ENCODE measurements at regions not wholly inside any gene's neighbourhood (a gene's known extent, or its start where the extent isn't known, plus 50 kb on each side); places are given as distances from the start of the nearest gene placed in this dataset.
A peak's percentile ranks its signal among the peaks of the same experiment; 100 is the strongest.

- Mint-ChIP-seq H3K4me1 (ENCODE audit: low read depth, unreplicated experiment) (no peaks in the 10 kb centered on the region), H3K27me3 (ENCODE audit: unreplicated experiment) (peaks cover 31% of the 10 kb centered on the region), H3K36me3 (ENCODE audit: insufficient read depth, unreplicated experiment) (no peaks in the 10 kb centered on the region), H3K4me3 (ENCODE audit: low read depth, unreplicated experiment) (no peak overlapping the region), H3K9me3 (ENCODE audit: low read depth, unreplicated experiment) (no peaks in the 10 kb centered on the region), H3K27ac (ENCODE audit: unreplicated experiment) (no peak overlapping the region)
- BruUV-seq (replicated peaks): no TSS peak
- no peak for TF ChIP-seq CTCF (IDR thresholded peaks at IDR 0.05; ENCODE audit: unreplicated experiment)
- intact Hi-C loops (cut with micrococcal nuclease; ENCODE audit: unreplicated experiment): no loop called here
- CTCF ChIA-PET: no interaction called here
- no peak for DNase-seq
These were observed 193.7 kb downstream of the TTC39B start for GRCh38 chr9:15113288-15113687.

- Mint-ChIP-seq H3K4me3 (ENCODE audit: low read depth, unreplicated experiment) (no peak overlapping the region), H3K4me1 (ENCODE audit: low read depth, unreplicated experiment) (no peaks in the 10 kb centered on the region), H3K27me3 (ENCODE audit: unreplicated experiment) (peaks cover 13% of the 10 kb centered on the region), H3K36me3 (ENCODE audit: insufficient read depth, unreplicated experiment) (no peaks in the 10 kb centered on the region), H3K27ac (ENCODE audit: unreplicated experiment) (no peak overlapping the region), H3K9me3 (ENCODE audit: low read depth, unreplicated experiment) (peaks cover 3% of the 10 kb centered on the region)
- no TSS peak for BruUV-seq (replicated peaks)
- DNase-seq: no peak
- CTCF ChIA-PET: no interaction called here
- intact Hi-C loops (cut with micrococcal nuclease; ENCODE audit: unreplicated experiment): no loop called here
- no peak for TF ChIP-seq CTCF (IDR thresholded peaks at IDR 0.05; ENCODE audit: unreplicated experiment)
These were observed 195.9 kb downstream of the TTC39B start for GRCh38 chr9:15111071-15111470.

- BruUV-seq (replicated peaks): no TSS peak
These were observed 194.7 kb upstream of the FREM1 start for GRCh38 chr9:15104826-15105420.

GRCh38 chr9:15103290-15103689 is 193.1 kb upstream of the FREM1 start:
- Mint-ChIP-seq H3K4me3 (ENCODE audit: low read depth, unreplicated experiment) (no peak overlapping the region), H3K36me3 (ENCODE audit: insufficient read depth, unreplicated experiment) (no peaks in the 10 kb centered on the region), H3K4me1 (ENCODE audit: low read depth, unreplicated experiment) (no peaks in the 10 kb centered on the region), H3K27me3 (ENCODE audit: unreplicated experiment) (no peaks in the 10 kb centered on the region), H3K27ac (ENCODE audit: unreplicated experiment) (no peak overlapping the region), H3K9me3 (ENCODE audit: low read depth, unreplicated experiment) (peaks cover 3% of the 10 kb centered on the region)
- TF ChIP-seq CTCF (IDR thresholded peaks at IDR 0.05; ENCODE audit: unreplicated experiment): no peak
- DNase-seq: no peak
- CTCF ChIA-PET: interaction anchor here (2.1 kb wide), 1 partner anchor 32 kb away, joined by 7 read pairs; no protein-coding TSS in a partner anchor
- BruUV-seq (replicated peaks): no TSS peak
- intact Hi-C loops (cut with micrococcal nuclease; ENCODE audit: unreplicated experiment): no loop called here

More at GRCh38 chr9:15104826-15105420, 194.7 kb upstream of the FREM1 start:
- H3K4me3 Mint-ChIP-seq (ENCODE audit: low read depth, unreplicated experiment): no peak overlapping the region
- H3K27me3 Mint-ChIP-seq (ENCODE audit: unreplicated experiment): no peaks in the 10 kb centered on the region
- H3K9me3 Mint-ChIP-seq (ENCODE audit: low read depth, unreplicated experiment): peaks cover 3% of the 10 kb centered on the region
- TF ChIP-seq CTCF (IDR thresholded peaks at IDR 0.05; ENCODE audit: unreplicated experiment): peak; percentile 38
- no peaks in the 10 kb centered on the region for H3K36me3 Mint-ChIP-seq (ENCODE audit: insufficient read depth, unreplicated experiment)
- peak; percentile 39 for DNase-seq
- no peaks in the 10 kb centered on the region for H3K4me1 Mint-ChIP-seq (ENCODE audit: low read depth, unreplicated experiment)
- intact Hi-C loops (cut with micrococcal nuclease; ENCODE audit: unreplicated experiment): loop anchor here (1.0 kb wide), 1 partner anchor 30 kb away; no protein-coding TSS in a partner anchor
- H3K27ac Mint-ChIP-seq (ENCODE audit: unreplicated experiment): no peak overlapping the region
- CTCF ChIA-PET: interaction anchor here (2.1 kb wide), 1 partner anchor 30 kb away, joined by 7 read pairs; no protein-coding TSS in a partner anchor

Data from Calu3 (cell line).